PFSK-1 (cell line): ENCODE measurements at regions not wholly inside any gene's neighbourhood (a gene's known extent, or its start where the extent isn't known, plus 50 kb on each side); places are given as distances from the start of the nearest gene placed in this dataset.

Experiments used
- POLR2AphosphoS5 ChIP-seq: IDR thresholded peaks from 2 replicates; pipeline ENCODE4 v1.6.1; 2012; ENCODE audit warnings: low read depth, mild to moderate bottlenecking, control low read depth, low read length, moderate library complexity
- REST ChIP-seq, 2 experiments: IDR thresholded peaks; 2 replicates each; pipeline versions ENCODE4 v1.6.1 to v1.8.0; 2011 to 2012; ENCODE audit warnings: low read depth in 2 of 2, low read length in 2 of 2, control low read depth in 1 of 2, inconsistent platforms in 1 of 2, mild to moderate bottlenecking in 1 of 2, moderate library complexity in 1 of 2; ENCODE audit not compliant: insufficient read depth in 1 of 2
- TAF1 ChIP-seq: IDR thresholded peaks from 2 replicates; pipeline ENCODE4 v1.6.1; 2012; ENCODE audit warnings: low read length, control low read depth, borderline replicate concordance; ENCODE audit not compliant: insufficient read depth

GRCh38 chr11:70489276-70489675, 90.9 kb downstream of the CTTN start:
- TF ChIP-seq REST (IDR thresholded peaks at IDR 0.05; ENCODE audit: insufficient read depth in 1 of 2, low read depth in 2 of 2, low read length in 2 of 2) (no peak), TAF1 (no peak), POLR2AphosphoS5 (no peak)
